ENCODE measurements at regions not wholly inside any gene's neighbourhood (a gene's known extent, or its start where the extent isn't known, plus 50 kb on each side); places are given as distances from the start of the nearest gene placed in this dataset.
"Not testable (repeated sequence)": the region's sequence is repeated elsewhere in the genome, so short reads cannot be mapped to it uniquely, and the experiment has no call there.

GRCh38 chr4:44502216-44502615 lies 53.6 kb upstream of the KCTD8 start:
- not testable (repeated sequence) for TF ChIP-seq CTCF (conservative IDR thresholded peaks at IDR 0.05; ENCODE audit: low read depth, low read length); EZH2 (IDR thresholded peaks at IDR 0.05; ENCODE audit: borderline replicate concordance, low read depth, low read length, poor library complexity, severe bottlenecking)

Measured in A673 (cell line).